ENCODE measurements at regions not wholly inside any gene's neighbourhood (a gene's known extent, or its start where the extent isn't known, plus 50 kb on each side); places are given as distances from the start of the nearest gene placed in this dataset.

DNA sequence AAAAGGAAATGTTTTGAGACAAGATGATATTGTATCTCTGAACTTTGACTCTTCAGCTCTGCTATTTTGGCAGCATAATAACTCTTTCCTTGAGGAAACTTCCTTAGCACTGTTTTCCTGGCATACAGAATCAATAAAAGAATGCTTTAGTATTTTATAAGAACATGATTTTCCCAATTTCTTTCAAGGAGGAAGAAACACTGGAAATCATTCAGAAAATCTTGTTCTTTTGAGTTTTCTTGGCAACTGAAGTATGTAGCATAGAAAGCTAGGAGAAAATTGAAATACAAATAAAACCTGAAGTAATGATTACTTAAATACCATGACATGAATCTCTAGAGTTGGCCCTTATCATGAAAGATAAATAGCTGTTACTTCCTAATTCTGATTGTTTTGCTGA is 461.4 kb upstream of the ZNF608 start:
- TF ChIP-seq, protein P1, sequence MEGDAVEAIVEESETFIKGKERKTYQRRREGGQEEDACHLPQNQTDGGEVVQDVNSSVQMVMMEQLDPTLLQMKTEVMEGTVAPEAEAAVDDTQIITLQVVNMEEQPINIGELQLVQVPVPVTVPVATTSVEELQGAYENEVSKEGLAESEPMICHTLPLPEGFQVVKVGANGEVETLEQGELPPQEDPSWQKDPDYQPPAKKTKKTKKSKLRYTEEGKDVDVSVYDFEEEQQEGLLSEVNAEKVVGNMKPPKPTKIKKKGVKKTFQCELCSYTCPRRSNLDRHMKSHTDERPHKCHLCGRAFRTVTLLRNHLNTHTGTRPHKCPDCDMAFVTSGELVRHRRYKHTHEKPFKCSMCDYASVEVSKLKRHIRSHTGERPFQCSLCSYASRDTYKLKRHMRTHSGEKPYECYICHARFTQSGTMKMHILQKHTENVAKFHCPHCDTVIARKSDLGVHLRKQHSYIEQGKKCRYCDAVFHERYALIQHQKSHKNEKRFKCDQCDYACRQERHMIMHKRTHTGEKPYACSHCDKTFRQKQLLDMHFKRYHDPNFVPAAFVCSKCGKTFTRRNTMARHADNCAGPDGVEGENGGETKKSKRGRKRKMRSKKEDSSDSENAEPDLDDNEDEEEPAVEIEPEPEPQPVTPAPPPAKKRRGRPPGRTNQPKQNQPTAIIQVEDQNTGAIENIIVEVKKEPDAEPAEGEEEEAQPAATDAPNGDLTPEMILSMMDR (conservative IDR thresholded peaks at IDR 0.05) = no peak
- Histone ChIP-seq H3K9me3 (ENCODE audit: control insufficient read depth, low read length) (peaks cover 5% of the 10 kb centered on the region), H3K27ac (ENCODE audit: low read depth, low read length) (no peak overlapping the region), H3K36me3 (ENCODE audit: control insufficient read depth, insufficient read depth, low read length) (no peaks in the 10 kb centered on the region), H3K27me3 (ENCODE audit: control insufficient read depth, insufficient read depth, low read length, poor library complexity, severe bottlenecking) (no peaks in the 10 kb centered on the region), H3K4me3 (ENCODE audit: low read length) (no peak overlapping the region), H3K4me1 (ENCODE audit: control insufficient read depth, insufficient read depth, low read length) (peaks cover 4% of the 10 kb centered on the region), H3K9ac (ENCODE audit: extremely low read depth, low read length, poor library complexity, severe bottlenecking) (no peak overlapping the region)
- Mint-ChIP-seq H3K27me3 (ENCODE audit: insufficient read depth) (no peaks in the 10 kb centered on the region), H3K4me1 (peaks cover 25% of the 10 kb centered on the region), H3K4me3 (no peak overlapping the region), H3K36me3 (ENCODE audit: low read depth) (no peaks in the 10 kb centered on the region), H3K9me3 (peaks cover 3% of the 10 kb centered on the region), H3K27ac (no peak overlapping the region)
- DNase-seq = no peak

DNA sequence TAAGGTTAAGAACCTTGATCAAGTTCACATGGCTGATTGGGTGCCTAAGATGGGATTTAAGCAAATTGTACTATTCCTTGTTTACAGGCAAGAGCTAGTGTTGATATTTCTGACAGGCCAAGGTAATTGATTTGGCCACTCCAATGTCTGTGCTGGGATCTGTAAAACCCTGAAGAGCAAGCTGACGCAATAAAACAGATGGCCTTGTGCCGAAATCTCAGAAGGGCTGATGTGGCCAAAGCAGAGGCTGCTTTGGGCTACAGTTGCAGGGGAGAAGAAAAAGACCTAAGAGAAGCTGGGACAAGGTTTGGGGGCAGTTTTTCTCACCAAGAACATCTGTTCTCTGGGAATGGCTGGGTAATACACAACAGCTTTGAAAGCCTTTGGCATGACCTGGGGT is 463.2 kb upstream of the ZNF608 start:
- 94 to 97% methylated on average over 2 of the region's 2 CpGs for WGBS, 2 experiments (ENCODE audit: insufficient coverage in 1 of 2, insufficient read length in 1 of 2)
- Histone ChIP-seq H3K27me3 (ENCODE audit: control insufficient read depth, insufficient read depth, low read length, poor library complexity, severe bottlenecking) (no peaks in the 10 kb centered on the region), H3K9me3 (ENCODE audit: control insufficient read depth, low read length) (peaks cover 13% of the 10 kb centered on the region), H3K4me1 (ENCODE audit: control insufficient read depth, insufficient read depth, low read length) (peaks cover 4% of the 10 kb centered on the region), H3K4me3 (ENCODE audit: low read length) (no peak overlapping the region), H3K9ac (ENCODE audit: extremely low read depth, low read length, poor library complexity, severe bottlenecking) (no peak overlapping the region), H3K27ac (ENCODE audit: low read depth, low read length) (no peak overlapping the region), H3K36me3 (ENCODE audit: control insufficient read depth, insufficient read depth, low read length) (no peaks in the 10 kb centered on the region)
- H3K27ac Mint-ChIP-seq = no peak overlapping the region
- DNase-seq = no peak
- no peaks in the 10 kb centered on the region for H3K27me3 Mint-ChIP-seq (ENCODE audit: insufficient read depth)
- H3K9me3 Mint-ChIP-seq = no peaks in the 10 kb centered on the region
- no peaks in the 10 kb centered on the region for H3K36me3 Mint-ChIP-seq (ENCODE audit: low read depth)
- TF ChIP-seq, protein P1 (conservative IDR thresholded peaks at IDR 0.05) = no peak
- H3K4me3 Mint-ChIP-seq = no peak overlapping the region
- peaks cover 28% of the 10 kb centered on the region for H3K4me1 Mint-ChIP-seq

DNA sequence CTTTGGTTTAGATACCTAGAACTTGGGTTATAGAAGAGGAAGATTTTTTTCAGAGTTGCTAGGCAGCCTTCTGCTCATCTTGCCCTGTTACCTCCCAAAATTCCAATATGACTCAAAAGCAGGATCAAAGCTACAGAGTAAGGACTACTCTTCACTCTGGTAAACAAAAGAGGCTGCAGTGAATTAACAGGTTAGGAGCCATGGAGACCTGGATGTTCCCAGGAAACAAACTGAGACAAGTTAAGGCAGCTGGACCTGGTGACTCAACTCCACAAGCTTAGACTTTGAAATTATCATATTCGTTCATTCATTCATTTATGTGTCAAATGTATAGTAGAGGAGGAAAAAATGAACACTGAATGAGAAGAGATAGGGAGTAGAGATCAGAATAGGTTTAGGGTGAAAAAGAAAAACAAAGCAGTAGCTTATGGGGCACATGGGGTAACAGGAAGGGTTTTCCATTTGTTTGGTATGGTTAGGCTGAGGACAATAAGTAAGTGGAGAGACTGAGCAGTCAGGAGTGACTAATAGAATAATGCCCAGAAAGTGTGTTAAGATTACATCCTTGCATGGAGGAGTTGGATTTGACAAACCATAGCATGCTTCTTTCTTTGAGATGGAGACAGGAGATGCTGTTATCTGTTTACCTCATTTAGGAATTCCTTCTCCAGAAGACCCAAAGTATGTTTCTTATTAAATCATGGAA is 464.0 kb upstream of the ZNF608 start:
- H3K36me3 ChIP-seq (ENCODE audit: control insufficient read depth, insufficient read depth, low read length) = no peaks in the 10 kb centered on the region
- no peak overlapping the region for H3K27ac ChIP-seq (ENCODE audit: low read depth, low read length)
- Mint-ChIP-seq H3K27me3 (ENCODE audit: insufficient read depth) (no peaks in the 10 kb centered on the region), H3K4me3 (no peak overlapping the region), H3K27ac (no peak overlapping the region), H3K4me1 (peaks cover 30% of the 10 kb centered on the region), H3K36me3 (ENCODE audit: low read depth) (no peaks in the 10 kb centered on the region), H3K9me3 (no peaks in the 10 kb centered on the region)
- H3K4me3 ChIP-seq (ENCODE audit: low read length) = no peak overlapping the region
- no peaks in the 10 kb centered on the region for H3K27me3 ChIP-seq (ENCODE audit: control insufficient read depth, insufficient read depth, low read length, poor library complexity, severe bottlenecking)
- TF ChIP-seq, protein P1 (conservative IDR thresholded peaks at IDR 0.05) = no peak
- H3K9ac ChIP-seq (ENCODE audit: extremely low read depth, low read length, poor library complexity, severe bottlenecking) = no peak overlapping the region
- 60 to 82% methylated on average over 1 of the region's 1 CpG for WGBS, 2 experiments (ENCODE audit: insufficient coverage in 1 of 2, insufficient read length in 1 of 2)
- H3K9me3 ChIP-seq (ENCODE audit: control insufficient read depth, low read length) = peaks cover 13% of the 10 kb centered on the region
- DNase-seq = no peak
- H3K4me1 ChIP-seq (ENCODE audit: control insufficient read depth, insufficient read depth, low read length) = peaks cover 4% of the 10 kb centered on the region
